ENCODE measurements at regions not wholly inside any gene's neighbourhood (a gene's known extent, or its start where the extent isn't known, plus 50 kb on each side); places are given as distances from the start of the nearest gene placed in this dataset.

DNA sequence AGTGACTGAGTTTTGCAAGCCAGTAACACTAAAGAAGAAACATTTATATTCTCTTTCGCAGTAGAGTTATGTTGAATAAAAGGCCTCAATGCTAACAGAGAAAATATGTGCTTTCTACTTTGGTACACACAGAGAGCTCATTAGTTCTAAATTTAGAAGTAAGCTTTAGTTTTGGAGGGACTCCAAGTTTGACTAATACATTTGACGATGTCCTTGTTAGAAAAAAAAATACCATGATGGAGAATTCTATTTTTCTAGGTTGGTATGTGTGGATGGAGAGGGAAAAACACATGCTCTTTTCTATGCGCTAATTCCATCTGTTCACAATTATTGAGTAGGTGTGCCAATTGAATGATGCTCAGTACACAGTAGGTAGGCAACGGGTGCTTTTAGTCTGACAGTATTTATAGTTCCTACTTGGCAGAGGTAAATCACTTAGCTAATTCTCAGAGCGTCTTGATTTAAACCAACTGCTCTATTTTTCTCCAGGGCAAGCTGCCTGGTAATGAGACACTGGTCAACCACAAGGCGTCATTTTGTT lies 327.2 kb upstream of the AKR1E2 start:
- no peak overlapping the region for H3K4me3 ChIP-seq
- peaks cover 0 to 15% of the 10 kb centered on the region in 2 donors for H3K4me1 ChIP-seq
- no peaks in the 10 kb centered on the region for H3K9me3 ChIP-seq
- TF ChIP-seq, protein P1, sequence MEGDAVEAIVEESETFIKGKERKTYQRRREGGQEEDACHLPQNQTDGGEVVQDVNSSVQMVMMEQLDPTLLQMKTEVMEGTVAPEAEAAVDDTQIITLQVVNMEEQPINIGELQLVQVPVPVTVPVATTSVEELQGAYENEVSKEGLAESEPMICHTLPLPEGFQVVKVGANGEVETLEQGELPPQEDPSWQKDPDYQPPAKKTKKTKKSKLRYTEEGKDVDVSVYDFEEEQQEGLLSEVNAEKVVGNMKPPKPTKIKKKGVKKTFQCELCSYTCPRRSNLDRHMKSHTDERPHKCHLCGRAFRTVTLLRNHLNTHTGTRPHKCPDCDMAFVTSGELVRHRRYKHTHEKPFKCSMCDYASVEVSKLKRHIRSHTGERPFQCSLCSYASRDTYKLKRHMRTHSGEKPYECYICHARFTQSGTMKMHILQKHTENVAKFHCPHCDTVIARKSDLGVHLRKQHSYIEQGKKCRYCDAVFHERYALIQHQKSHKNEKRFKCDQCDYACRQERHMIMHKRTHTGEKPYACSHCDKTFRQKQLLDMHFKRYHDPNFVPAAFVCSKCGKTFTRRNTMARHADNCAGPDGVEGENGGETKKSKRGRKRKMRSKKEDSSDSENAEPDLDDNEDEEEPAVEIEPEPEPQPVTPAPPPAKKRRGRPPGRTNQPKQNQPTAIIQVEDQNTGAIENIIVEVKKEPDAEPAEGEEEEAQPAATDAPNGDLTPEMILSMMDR (IDR thresholded peaks at IDR 0.05), result no peak
- peak overlapping the region; percentile 84 to 87 for H3K27ac ChIP-seq
- H3K36me3 ChIP-seq, result no peaks in the 10 kb centered on the region
- H3K27me3 ChIP-seq, result no peaks in the 10 kb centered on the region
- no peak for DNase-seq (ENCODE audit: low spot score)

DNA sequence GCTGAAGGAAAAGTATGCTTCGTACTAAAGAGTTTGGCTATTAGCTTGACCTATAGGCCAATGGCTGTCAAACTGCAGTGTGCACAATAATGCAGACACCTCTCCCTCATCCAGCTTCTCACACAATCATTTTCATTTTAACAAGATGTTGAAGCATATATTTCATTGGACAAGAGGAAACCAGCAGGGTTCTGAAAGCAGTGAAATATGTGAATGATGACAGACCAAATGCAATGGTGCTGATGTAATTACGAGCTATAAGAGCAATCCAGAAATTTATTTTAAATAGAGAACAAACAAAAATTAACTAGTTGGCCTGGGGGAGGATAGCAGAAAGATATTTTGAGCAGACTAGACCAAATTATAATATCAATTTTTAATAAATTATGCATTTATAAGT lies 331.5 kb upstream of the AKR1E2 start:
- DNase-seq (ENCODE audit: low spot score), result no peak
- H3K27ac ChIP-seq, result no peak overlapping the region
- H3K4me3 ChIP-seq, result no peak overlapping the region
- TF ChIP-seq, protein P1 (IDR thresholded peaks at IDR 0.05), result no peak
- no peaks in the 10 kb centered on the region for H3K36me3 ChIP-seq
- no peaks in the 10 kb centered on the region for H3K9me3 ChIP-seq
- H3K4me1 ChIP-seq, result peaks cover 0 to 15% of the 10 kb centered on the region in 2 donors
- no peaks in the 10 kb centered on the region for H3K27me3 ChIP-seq

DNA sequence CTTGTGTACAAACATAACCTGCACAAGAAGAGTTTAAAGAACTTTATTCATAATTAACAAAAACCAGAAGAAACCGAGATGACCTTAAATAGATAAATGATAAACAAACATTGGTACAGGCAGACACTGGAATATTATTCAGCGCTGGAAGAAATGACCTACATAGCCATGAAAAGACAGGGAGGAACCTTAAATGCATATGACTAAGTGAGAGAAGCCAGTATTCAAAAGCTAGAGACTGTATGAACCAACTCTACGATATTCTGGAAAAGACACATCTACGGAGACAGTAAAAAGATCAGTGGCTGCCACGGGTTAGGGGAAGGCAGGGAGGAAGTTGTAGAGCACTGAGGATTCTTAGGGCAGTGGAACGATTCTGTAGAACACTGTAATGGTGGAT lies 333.8 kb upstream of the AKR1E2 start:
- Histone ChIP-seq H3K9me3 (no peaks in the 10 kb centered on the region), H3K4me3 (no peak overlapping the region), H3K36me3 (no peaks in the 10 kb centered on the region), H3K4me1 (no peaks in the 10 kb centered on the region), H3K27me3 (no peaks in the 10 kb centered on the region), H3K27ac (no peak overlapping the region)
- no peak for DNase-seq (ENCODE audit: low spot score)
- TF ChIP-seq, protein P1 (IDR thresholded peaks at IDR 0.05), result no peak

DNA sequence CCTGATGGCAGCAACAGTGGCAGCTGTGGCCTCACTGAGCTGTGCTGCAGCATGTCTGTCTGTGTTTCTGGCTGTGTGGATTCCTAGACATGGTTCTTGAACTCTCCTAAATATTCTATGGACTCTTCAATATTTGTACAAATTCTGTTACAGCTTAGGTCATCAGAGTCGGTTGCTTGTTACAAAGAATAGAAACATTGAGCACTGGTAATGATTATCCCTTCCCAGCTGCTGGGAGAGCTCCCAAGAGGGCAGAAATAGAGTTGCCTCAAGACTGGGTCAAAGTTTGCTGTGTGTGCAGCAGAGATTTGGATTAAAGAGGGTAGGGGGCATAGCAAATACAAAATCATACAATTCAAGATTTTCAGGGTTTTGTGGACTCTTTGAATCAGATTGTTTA lies 337.1 kb upstream of the AKR1E2 start:
- Histone ChIP-seq H3K9me3 (no peaks in the 10 kb centered on the region), H3K36me3 (no peaks in the 10 kb centered on the region), H3K4me3 (no peak overlapping the region), H3K27me3 (no peaks in the 10 kb centered on the region), H3K4me1 (no peaks in the 10 kb centered on the region), H3K27ac (no peak overlapping the region)
- no peak for DNase-seq (ENCODE audit: low spot score)
- TF ChIP-seq, protein P1 (IDR thresholded peaks at IDR 0.05), result no peak

DNA sequence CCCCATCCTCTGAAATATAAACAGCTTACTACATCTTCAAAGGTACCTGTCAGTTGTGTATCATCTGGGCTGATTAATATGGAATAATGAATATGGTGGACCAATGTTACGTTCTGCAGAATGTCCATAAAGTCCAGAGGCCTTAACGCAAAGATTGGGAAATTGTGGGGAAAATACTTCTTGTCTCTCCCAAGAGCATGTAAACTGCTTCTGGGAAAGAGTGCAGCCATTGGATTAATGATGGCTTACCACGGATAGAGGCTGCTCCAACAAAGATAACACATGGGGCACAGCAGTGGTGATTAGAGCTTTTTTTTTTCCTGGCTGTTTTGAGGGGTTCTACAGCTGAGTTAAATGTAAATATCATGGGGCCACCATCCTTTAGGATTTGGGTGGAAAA lies 340.4 kb upstream of the AKR1E2 start:
- Histone ChIP-seq H3K9me3 (no peaks in the 10 kb centered on the region), H3K4me1 (no peaks in the 10 kb centered on the region), H3K4me3 (no peak overlapping the region), H3K27ac (no peak overlapping the region), H3K27me3 (no peaks in the 10 kb centered on the region), H3K36me3 (no peaks in the 10 kb centered on the region)
- TF ChIP-seq, protein P1 (IDR thresholded peaks at IDR 0.05), result no peak
- no peak for DNase-seq (ENCODE audit: low spot score)

DNA sequence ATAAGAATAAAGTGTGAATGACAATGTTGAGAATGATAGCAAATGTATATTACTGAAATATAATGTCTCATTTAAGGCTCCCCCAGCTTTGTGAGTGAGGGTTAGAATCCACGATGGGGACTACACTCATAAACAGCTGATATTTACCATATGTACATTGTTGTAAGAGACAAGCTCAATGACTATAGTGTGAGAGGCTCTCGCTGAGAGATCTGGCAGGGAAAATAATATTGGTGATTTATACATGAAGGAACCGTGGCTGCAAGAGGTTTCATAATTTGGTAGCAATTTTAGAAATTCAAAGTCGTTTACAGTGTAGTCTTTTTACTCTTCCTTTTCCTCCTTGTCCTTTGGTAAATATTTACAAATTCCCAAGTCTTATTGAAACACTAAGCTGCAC lies 342.2 kb upstream of the AKR1E2 start:
- H3K4me1 ChIP-seq, result no peaks in the 10 kb centered on the region
- H3K27ac ChIP-seq, result no peak overlapping the region
- TF ChIP-seq, protein P1 (IDR thresholded peaks at IDR 0.05), result no peak
- H3K9me3 ChIP-seq, result no peaks in the 10 kb centered on the region
- no peak overlapping the region for H3K4me3 ChIP-seq
- H3K27me3 ChIP-seq, result no peaks in the 10 kb centered on the region
- no peak for DNase-seq (ENCODE audit: low spot score)
- H3K36me3 ChIP-seq, result no peaks in the 10 kb centered on the region

Data from right atrium auricular region (tissue), 2 donors.